ENCODE measurements at regions not wholly inside any gene's neighbourhood (a gene's known extent, or its start where the extent isn't known, plus 50 kb on each side); places are given as distances from the start of the nearest gene placed in this dataset.

- TF ChIP-seq POLR2AphosphoS5 (IDR thresholded peaks at IDR 0.05) (no peak), CTCF (IDR thresholded peaks at IDR 0.05) (no peak), POLR2A (IDR thresholded peaks at IDR 0.05) (no peak), EP300 (IDR thresholded peaks at IDR 0.05; ENCODE audit: low read depth) (no peak)
These were observed 54.0 kb upstream of the ATP5PO start for GRCh38 chr21:33969581-33969980.

All from transverse colon (tissue), 4 donors.